Stomach (tissue), 8 donors: ENCODE measurements at regions not wholly inside any gene's neighbourhood (a gene's known extent, or its start where the extent isn't known, plus 50 kb on each side); places are given as distances from the start of the nearest gene placed in this dataset.

Experiments
- DNase-seq, 2 donors: peaks; one replicate each; pipeline versions ENCODE4 v3.0.0 to v3.0.0-alpha.2; 2013 to 2019
- H3K27ac ChIP-seq, 5 donors: fragments of 200-600 bp in 4 of 5; sonication (generic) in 4 of 5; one replicate each; pipeline ENCODE4 v1.5.1; 2013 to 2019; ENCODE audit warnings: mild to moderate bottlenecking in 1 of 5, moderate library complexity in 1 of 5
- H3K27me3 ChIP-seq, 3 donors: fragments of 200-600 bp; sonication (generic); one replicate each; pipeline ENCODE4 v1.5.1; 2017 to 2019; ENCODE audit warnings: mixed run types in 1 of 3
- H3K36me3 ChIP-seq, 4 donors: fragments of 200-600 bp; sonication (generic); 1 replicate in 3 of 4; 2 replicates in 1 of 4; pipeline ENCODE4 v1.5.1; 2016 to 2019
- H3K4me1 ChIP-seq, 4 donors: fragments of 200-600 bp; sonication (generic); one replicate each; pipeline ENCODE4 v1.5.1; 2016 to 2019
- H3K4me3 ChIP-seq, 4 donors: fragments of 200-600 bp; sonication (generic) in 3 of 4; one replicate each; pipeline ENCODE4 v1.5.1; 2016 to 2019; ENCODE audit warnings: mild to moderate bottlenecking in 1 of 4
- H3K9me3 ChIP-seq, 4 donors: fragments of 200-600 bp; sonication (generic); one replicate each; pipeline ENCODE4 v1.5.1; 2016 to 2019
- EP300 ChIP-seq: sonication (generic); formaldehyde crosslinking; IDR thresholded peaks from one replicate; pipeline ENCODE4 v1.6.1; 2017; ENCODE audit warnings: antibody characterized with exemption
- POLR2A ChIP-seq, 4 donors: fragments of 450-650 bp; IDR thresholded peaks; one replicate each; pipeline ENCODE4 v1.6.1; 2016; ENCODE audit warnings: antibody characterized with exemption in 4 of 4, control low read depth in 2 of 4, mild to moderate bottlenecking in 1 of 4, moderate library complexity in 1 of 4
- POLR2AphosphoS5 ChIP-seq, 3 donors: sonication (generic); formaldehyde crosslinking; IDR thresholded peaks; one replicate each; pipeline ENCODE4 v1.6.1; 2016; ENCODE audit warnings: antibody characterized with exemption in 3 of 3
- WGBS, 5 donors: extraction: QIAGEN DNeasy Blood & Tissue Kit in 3 of 5; methylation state at CpG; one replicate each; pipeline versions ENCODE4 v1.1.5 to v1.1.7; 2013 to 2018; 5-methylcytosine and 5-hydroxymethylcytosine counted together
- intact Hi-C: fragments of 100-400 bp; cut with DNase I; formaldehyde crosslinking; loops from one replicate; pipeline ENCODE4 v1.15.1; 2023; ENCODE audit warnings: low total_unique reads
- TF ChIP-seq, protein P1 (sequence below), 7 experiments: fragments of 450-650 bp in 4 of 7; fragments of 200-600 bp in 3 of 7; sonication (generic) in 3 of 7; IDR thresholded peaks; one replicate each; pipeline ENCODE4 v1.5.1; 2016 to 2019; ENCODE audit warnings: antibody characterized with exemption in 7 of 7, control low read depth in 2 of 7, mild to moderate bottlenecking in 1 of 7
- donor health status: healthy with polysubstance abuse.
- donor health status: Bipolar disorder and iron deficiency.
- donor health status: healthy.

- Histone ChIP-seq H3K4me3 (no peak overlapping the region), H3K27me3 (no peaks in the 10 kb centered on the region), H3K27ac (no peak overlapping the region), H3K36me3 (no peaks in the 10 kb centered on the region), H3K9me3 (no peaks in the 10 kb centered on the region), H3K4me1 (no peaks in the 10 kb centered on the region)
- no peak for DNase-seq
- no peak for TF ChIP-seq POLR2A (IDR thresholded peaks at IDR 0.05)
- TF ChIP-seq EP300: no peak
- TF ChIP-seq POLR2AphosphoS5 (IDR thresholded peaks at IDR 0.05): no peak
- TF ChIP-seq, protein P1, sequence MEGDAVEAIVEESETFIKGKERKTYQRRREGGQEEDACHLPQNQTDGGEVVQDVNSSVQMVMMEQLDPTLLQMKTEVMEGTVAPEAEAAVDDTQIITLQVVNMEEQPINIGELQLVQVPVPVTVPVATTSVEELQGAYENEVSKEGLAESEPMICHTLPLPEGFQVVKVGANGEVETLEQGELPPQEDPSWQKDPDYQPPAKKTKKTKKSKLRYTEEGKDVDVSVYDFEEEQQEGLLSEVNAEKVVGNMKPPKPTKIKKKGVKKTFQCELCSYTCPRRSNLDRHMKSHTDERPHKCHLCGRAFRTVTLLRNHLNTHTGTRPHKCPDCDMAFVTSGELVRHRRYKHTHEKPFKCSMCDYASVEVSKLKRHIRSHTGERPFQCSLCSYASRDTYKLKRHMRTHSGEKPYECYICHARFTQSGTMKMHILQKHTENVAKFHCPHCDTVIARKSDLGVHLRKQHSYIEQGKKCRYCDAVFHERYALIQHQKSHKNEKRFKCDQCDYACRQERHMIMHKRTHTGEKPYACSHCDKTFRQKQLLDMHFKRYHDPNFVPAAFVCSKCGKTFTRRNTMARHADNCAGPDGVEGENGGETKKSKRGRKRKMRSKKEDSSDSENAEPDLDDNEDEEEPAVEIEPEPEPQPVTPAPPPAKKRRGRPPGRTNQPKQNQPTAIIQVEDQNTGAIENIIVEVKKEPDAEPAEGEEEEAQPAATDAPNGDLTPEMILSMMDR (IDR thresholded peaks at IDR 0.05): no peak
- WGBS, 5 donors: 56 to 72% (median 64%) methylated on average over 2 of the region's 2 CpGs
- intact Hi-C loops: no loop called here
Measured at GRCh38 chr7:124208642-124209041, 175.8 kb upstream of the TMEM229A start.

GRCh38 chr7:124208173-124208572 lies 175.3 kb upstream of the TMEM229A start:
- no peak for TF ChIP-seq EP300
- TF ChIP-seq POLR2AphosphoS5 (IDR thresholded peaks at IDR 0.05): no peak
- TF ChIP-seq, protein P1 (IDR thresholded peaks at IDR 0.05): no peak
- TF ChIP-seq POLR2A (IDR thresholded peaks at IDR 0.05): no peak
- intact Hi-C loops: no loop called here
- H3K27me3 ChIP-seq: no peaks in the 10 kb centered on the region
- H3K4me1 ChIP-seq: no peaks in the 10 kb centered on the region
- H3K36me3 ChIP-seq: no peaks in the 10 kb centered on the region
- H3K27ac ChIP-seq: no peak overlapping the region
- no peaks in the 10 kb centered on the region for H3K9me3 ChIP-seq
- WGBS, 5 donors: 46 to 67% (median 62%) methylated on average over 2 of the region's 2 CpGs
- no peak overlapping the region for H3K4me3 ChIP-seq
- DNase-seq: no peak

- no peak for TF ChIP-seq EP300
- TF ChIP-seq POLR2AphosphoS5 (IDR thresholded peaks at IDR 0.05): no peak
- no peak for TF ChIP-seq POLR2A (IDR thresholded peaks at IDR 0.05)
- TF ChIP-seq, protein P1 (IDR thresholded peaks at IDR 0.05): no peak
- Histone ChIP-seq H3K9me3 (no peaks in the 10 kb centered on the region), H3K4me3 (no peak overlapping the region), H3K36me3 (no peaks in the 10 kb centered on the region), H3K27ac (no peak overlapping the region), H3K4me1 (no peaks in the 10 kb centered on the region), H3K27me3 (no peaks in the 10 kb centered on the region)
- intact Hi-C loops: no loop called here
- DNase-seq: no peak
- 71 to 92% (median 84%) methylated on average over 1 of the region's 1 CpG for WGBS, 5 donors
Measured at GRCh38 chr7:124205526-124205925, 172.7 kb upstream of the TMEM229A start.

GRCh38 chr7:124202546-124202945 lies 169.7 kb upstream of the TMEM229A start:
- H3K27me3 ChIP-seq: no peaks in the 10 kb centered on the region
- intact Hi-C loops: no loop called here
- WGBS, 5 donors: 92 to 100% (median 97%) methylated on average over 1 of the region's 1 CpG
- DNase-seq: no peak
- no peak overlapping the region for H3K27ac ChIP-seq
- H3K36me3 ChIP-seq: no peaks in the 10 kb centered on the region
- TF ChIP-seq EP300 (no peak), POLR2A (IDR thresholded peaks at IDR 0.05) (no peak), POLR2AphosphoS5 (IDR thresholded peaks at IDR 0.05) (no peak)
- TF ChIP-seq, protein P1 (IDR thresholded peaks at IDR 0.05): no peak
- H3K4me3 ChIP-seq: no peak overlapping the region
- H3K9me3 ChIP-seq: no peaks in the 10 kb centered on the region
- no peaks in the 10 kb centered on the region for H3K4me1 ChIP-seq
